RWPE1 (cell line): ENCODE measurements at regions not wholly inside any gene's neighbourhood (a gene's known extent, or its start where the extent isn't known, plus 50 kb on each side); places are given as distances from the start of the nearest gene placed in this dataset.

ENCODE experiments used
- CTCF ChIA-PET: fragments of 350-600 bp; sonication (Branson Sonifier 250); formaldehyde crosslinking; extraction: SDS; loops from one replicate; lab custom pipeline; 2021; lab: Yijun Ruan, JAX
- POLR2A ChIA-PET: fragments of 400-600 bp; formaldehyde crosslinking; extraction: SDS; loops from one replicate; lab custom pipeline; 2020; ENCODE audit warnings: antibody characterized with exemption; ENCODE audit not compliant: low non-redundant PET; lab: Yijun Ruan, JAX
- DNase-seq: peaks from one replicate; pipeline ENCODE4 v3.0.0; 2012; ENCODE audit warnings: low spot score
- H3K27ac ChIP-seq: fragments of 450-650 bp; 2 replicates; pipeline ENCODE4 v1.5.1; 2017
- TF ChIP-seq, protein P1 (sequence below): fragments of 450-650 bp; conservative IDR thresholded peaks from 2 replicates; pipeline ENCODE4 v1.5.1; 2017; ENCODE audit warnings: low read depth, mild to moderate bottlenecking

DNA sequence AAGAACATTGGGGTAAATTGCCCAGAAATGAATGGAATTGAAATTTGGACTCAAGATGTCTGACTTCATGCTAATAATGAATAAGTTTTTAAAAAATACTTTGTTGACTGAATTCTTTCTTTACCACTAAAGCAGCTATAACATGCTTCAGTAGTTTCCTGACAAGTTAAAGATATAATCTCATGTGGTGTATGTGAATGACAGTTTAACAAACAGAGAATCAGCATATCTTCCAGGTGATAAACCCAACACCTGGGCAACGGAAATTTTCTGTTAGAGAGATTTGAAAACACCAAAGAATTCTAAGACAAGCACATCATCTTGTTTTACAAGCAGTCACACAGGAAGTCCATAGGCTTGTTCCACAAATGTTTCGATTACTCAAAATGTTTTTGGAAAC lies 372.6 kb upstream of the VRK2 start:
- ChIA-PET CTCF (no interaction called here), POLR2A (no interaction called here)
- no peak overlapping the region for H3K27ac ChIP-seq
- no peak for DNase-seq
- TF ChIP-seq, protein P1, sequence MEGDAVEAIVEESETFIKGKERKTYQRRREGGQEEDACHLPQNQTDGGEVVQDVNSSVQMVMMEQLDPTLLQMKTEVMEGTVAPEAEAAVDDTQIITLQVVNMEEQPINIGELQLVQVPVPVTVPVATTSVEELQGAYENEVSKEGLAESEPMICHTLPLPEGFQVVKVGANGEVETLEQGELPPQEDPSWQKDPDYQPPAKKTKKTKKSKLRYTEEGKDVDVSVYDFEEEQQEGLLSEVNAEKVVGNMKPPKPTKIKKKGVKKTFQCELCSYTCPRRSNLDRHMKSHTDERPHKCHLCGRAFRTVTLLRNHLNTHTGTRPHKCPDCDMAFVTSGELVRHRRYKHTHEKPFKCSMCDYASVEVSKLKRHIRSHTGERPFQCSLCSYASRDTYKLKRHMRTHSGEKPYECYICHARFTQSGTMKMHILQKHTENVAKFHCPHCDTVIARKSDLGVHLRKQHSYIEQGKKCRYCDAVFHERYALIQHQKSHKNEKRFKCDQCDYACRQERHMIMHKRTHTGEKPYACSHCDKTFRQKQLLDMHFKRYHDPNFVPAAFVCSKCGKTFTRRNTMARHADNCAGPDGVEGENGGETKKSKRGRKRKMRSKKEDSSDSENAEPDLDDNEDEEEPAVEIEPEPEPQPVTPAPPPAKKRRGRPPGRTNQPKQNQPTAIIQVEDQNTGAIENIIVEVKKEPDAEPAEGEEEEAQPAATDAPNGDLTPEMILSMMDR: no peak

DNA sequence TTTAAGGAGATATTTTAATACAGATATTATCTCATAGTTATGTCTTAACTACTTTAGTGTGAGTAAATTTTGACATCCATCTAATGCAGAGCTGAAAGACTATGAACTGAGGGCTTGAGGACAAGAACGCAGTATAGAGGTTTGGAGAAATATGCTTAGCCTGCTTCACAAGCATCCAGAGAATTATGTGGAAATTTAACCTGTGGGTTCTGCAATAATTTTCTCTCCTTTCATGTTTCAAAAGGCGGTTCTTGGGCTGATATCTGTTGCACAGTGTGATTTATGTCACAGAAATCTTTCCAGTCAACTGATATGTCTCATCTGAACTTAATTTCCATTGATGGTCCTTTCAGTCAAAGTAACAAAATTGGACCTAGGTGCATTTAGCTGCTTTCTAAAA lies 371.9 kb upstream of the VRK2 start:
- TF ChIP-seq, protein P1: no peak
- DNase-seq: no peak
- H3K27ac ChIP-seq: no peak overlapping the region
- POLR2A ChIA-PET: no interaction called here
- CTCF ChIA-PET: no interaction called here

DNA sequence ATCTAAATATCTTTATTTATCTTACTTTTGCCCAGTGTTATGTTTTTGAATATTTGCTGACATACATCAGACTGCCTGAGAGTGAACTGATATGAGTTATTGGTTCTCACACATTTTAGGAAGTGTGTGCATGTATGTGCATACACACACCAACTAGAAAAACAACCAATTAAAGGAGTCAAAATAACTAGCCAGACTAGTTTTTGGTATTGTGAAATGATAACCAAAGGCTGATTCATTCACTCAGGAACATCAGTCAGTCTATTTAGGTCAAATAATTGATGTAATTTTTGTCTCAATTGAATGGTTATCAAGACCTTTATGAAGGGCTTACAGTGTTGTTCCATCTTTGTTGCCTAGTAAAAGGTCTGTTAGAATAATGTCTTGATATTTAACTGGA lies 369.3 kb upstream of the VRK2 start:
- DNase-seq: no peak
- CTCF ChIA-PET: interaction anchor here (0.6 kb wide), 1 partner anchor 1298 kb away, joined by 3 read pairs; no protein-coding TSS in a partner anchor
- H3K27ac ChIP-seq: no peak overlapping the region
- POLR2A ChIA-PET: no interaction called here
- TF ChIP-seq, protein P1: no peak

DNA sequence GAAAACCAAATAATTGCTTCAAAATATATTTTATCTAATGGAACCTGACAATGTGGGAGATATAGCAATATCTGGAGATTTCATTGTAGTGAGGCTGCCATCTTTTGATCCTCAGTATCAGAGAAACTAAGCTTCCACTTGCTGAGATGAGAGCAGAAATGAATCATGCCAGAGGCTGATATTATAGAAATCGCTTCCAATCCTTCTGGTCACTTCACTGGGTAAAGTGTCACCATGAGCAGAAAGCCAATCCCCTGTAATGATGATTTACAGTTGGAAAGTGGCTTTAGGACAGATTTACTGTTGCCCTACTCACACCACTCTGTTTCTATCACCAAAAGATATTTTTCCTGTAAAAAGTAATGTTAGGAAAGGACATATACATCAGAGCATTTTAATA lies 365.0 kb upstream of the VRK2 start:
- POLR2A ChIA-PET: no interaction called here
- TF ChIP-seq, protein P1: no peak
- no peak for DNase-seq
- CTCF ChIA-PET: no interaction called here
- H3K27ac ChIP-seq: no peak overlapping the region

DNA sequence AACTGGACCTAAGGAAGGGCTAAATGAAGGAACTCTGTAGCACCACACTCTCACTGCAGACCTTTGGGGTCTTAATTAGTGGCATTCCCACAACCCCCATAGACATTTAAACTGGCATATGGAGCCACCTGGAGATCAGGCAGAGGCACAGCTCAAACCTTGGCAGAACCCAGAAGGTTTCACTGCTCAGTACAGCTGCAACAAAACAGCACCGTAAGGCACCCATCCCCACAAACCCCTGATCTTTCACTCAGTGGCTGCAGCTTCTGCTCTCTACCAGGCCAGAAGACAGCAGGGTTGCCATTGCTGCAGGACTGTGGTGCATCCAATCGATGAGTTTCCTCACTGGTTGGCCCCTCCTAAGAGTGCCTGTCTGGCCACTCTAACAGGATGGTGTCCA lies 361.6 kb upstream of the VRK2 start:
- DNase-seq: no peak
- ChIA-PET POLR2A (no interaction called here), CTCF (no interaction called here)
- TF ChIP-seq, protein P1: no peak
- no peak overlapping the region for H3K27ac ChIP-seq

DNA sequence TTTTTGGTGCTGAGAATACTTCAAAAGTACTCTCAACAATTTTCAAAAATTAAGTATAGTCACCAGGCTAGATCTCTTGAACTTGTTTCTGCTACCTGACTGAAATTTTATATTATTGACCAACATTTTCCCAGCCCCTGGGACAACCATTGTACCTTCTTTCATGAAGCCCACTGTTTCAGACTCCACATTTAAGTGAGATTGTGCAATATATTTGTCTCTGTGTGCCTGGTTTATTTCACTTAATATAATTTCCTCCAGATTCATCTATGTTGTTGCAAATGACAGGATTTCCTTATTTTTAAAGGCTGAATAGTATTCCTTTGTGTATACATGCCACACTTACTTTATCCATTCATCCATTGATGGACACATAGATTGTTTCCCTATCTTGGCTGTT lies 354.2 kb upstream of the VRK2 start:
- POLR2A ChIA-PET: no interaction called here
- DNase-seq: no peak
- CTCF ChIA-PET: no interaction called here
- TF ChIP-seq, protein P1: no peak
- H3K27ac ChIP-seq: no peak overlapping the region

DNA sequence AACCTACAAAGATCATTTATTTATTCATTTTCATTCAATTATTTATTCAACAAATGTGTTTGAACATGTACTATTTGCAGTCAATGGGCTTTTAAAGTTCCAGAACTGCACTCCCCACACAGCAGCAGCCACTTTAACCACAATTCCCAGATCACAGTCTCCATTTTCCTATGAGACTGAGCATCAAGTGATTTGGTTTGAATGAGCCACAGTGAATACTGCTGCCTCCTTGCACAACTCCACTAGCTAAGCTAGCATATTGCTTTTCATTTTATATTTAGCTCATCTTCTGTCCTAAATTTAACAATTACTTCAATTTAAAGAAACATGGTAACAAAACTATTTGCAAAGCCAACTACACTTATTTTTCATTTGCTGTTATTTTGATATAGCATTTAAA lies 353.4 kb upstream of the VRK2 start:
- ChIA-PET POLR2A (no interaction called here), CTCF (no interaction called here)
- TF ChIP-seq, protein P1: no peak
- DNase-seq: no peak
- H3K27ac ChIP-seq: no peak overlapping the region
